Neural cell (in vitro differentiated cells): ENCODE measurements at regions not wholly inside any gene's neighbourhood (a gene's known extent, or its start where the extent isn't known, plus 50 kb on each side); places are given as distances from the start of the nearest gene placed in this dataset.

Source experiments
- H2AFZ ChIP-seq: fragments of 200-600, 300-800 bp; sonication (generic), shearing (Covaris generic); 2 replicates; pipeline ENCODE4 v1.6.0; 2014; ENCODE audit warnings: low read depth, mild to moderate bottlenecking, antibody characterized with exemption, low read length, moderate library complexity
- H3F3A ChIP-seq: fragments of 200-600 bp; shearing (Covaris generic); 2 replicates; pipeline ENCODE4 v1.6.1; 2016; ENCODE audit warnings: mild to moderate bottlenecking, moderate library complexity, mixed read lengths, antibody characterized with exemption, low read length; ENCODE audit not compliant: insufficient read depth, poor library complexity, severe bottlenecking
- H3K27ac ChIP-seq: fragments of 200-600, 300-800 bp; sonication (generic), shearing (Covaris generic); 2 replicates; pipeline ENCODE4 v1.5.1; 2014; ENCODE audit warnings: mild to moderate bottlenecking, low read length, moderate library complexity
- H3K27me3 ChIP-seq: fragments of 300-800, 200-600 bp; sonication (generic), shearing (Covaris generic); 2 replicates; pipeline ENCODE4 v1.6.0; 2014; ENCODE audit warnings: mild to moderate bottlenecking, low read depth, low read length, moderate library complexity; ENCODE audit not compliant: insufficient read depth
- H3K36me3 ChIP-seq: fragments of 300-800, 200-600 bp; sonication (generic), shearing (Covaris generic); 2 replicates; pipeline ENCODE4 v1.5.1; 2014; ENCODE audit warnings: mild to moderate bottlenecking, antibody characterized with exemption, low read length, moderate library complexity; ENCODE audit not compliant: insufficient read depth
- H3K4me2 ChIP-seq: fragments of 300-800, 200-600 bp; sonication (generic), shearing (Covaris generic); 2 replicates; pipeline ENCODE4 v1.6.0; 2014; ENCODE audit warnings: mild to moderate bottlenecking, low read length
- H3K4me3 ChIP-seq: fragments of 300-800, 200-600 bp; sonication (generic), shearing (Covaris generic); 2 replicates; pipeline ENCODE4 v1.5.1; 2014; ENCODE audit warnings: mild to moderate bottlenecking, low read length, moderate library complexity
- H3K79me2 ChIP-seq: fragments of 200-600 bp; shearing (Covaris generic); replicated peaks from 2 replicates; pipeline ENCODE4 v1.6.0; 2014; ENCODE audit warnings: mild to moderate bottlenecking, low read length, moderate library complexity; ENCODE audit not compliant: insufficient read depth
- H3K9ac ChIP-seq: fragments of 300-800, 200-600 bp; sonication (generic), shearing (Covaris generic); 2 replicates; pipeline ENCODE4 v1.6.1; 2016; ENCODE audit warnings: mild to moderate bottlenecking, low read length, mixed read lengths
- H3K9me2 ChIP-seq: fragments of 200-600 bp; shearing (Covaris generic); 2 replicates; pipeline ENCODE4 v1.6.1; 2016; ENCODE audit warnings: mild to moderate bottlenecking, low read length, mixed read lengths; ENCODE audit not compliant: insufficient read depth
- H3K9me3 ChIP-seq: fragments of 200-600, 300-800 bp; sonication (generic), shearing (Covaris generic); 2 replicates; pipeline ENCODE4 v1.6.1; 2016; ENCODE audit warnings: mild to moderate bottlenecking, mixed run types, low read length, moderate library complexity, mixed read lengths
- H4K20me1 ChIP-seq: fragments of 200-600 bp; shearing (Covaris generic); 2 replicates; pipeline ENCODE4 v1.6.1; 2016; ENCODE audit warnings: mild to moderate bottlenecking, mixed run types; ENCODE audit not compliant: insufficient read depth
- EP300 ChIP-seq: fragments of 450-650 bp; conservative IDR thresholded peaks from 2 replicates; pipeline ENCODE4 v1.6.1; 2014; ENCODE audit warnings: antibody characterized with exemption, mild to moderate bottlenecking, moderate library complexity; ENCODE audit not compliant: poor library complexity, severe bottlenecking
- EZH2 ChIP-seq: fragments of 200-600, 300-800 bp; shearing (Covaris generic), sonication (generic); IDR thresholded peaks from 2 replicates; pipeline ENCODE4 v1.6.1; 2014; ENCODE audit warnings: antibody characterized with exemption, low read length, borderline replicate concordance, mild to moderate bottlenecking; ENCODE audit not compliant: insufficient read depth, poor library complexity, severe bottlenecking
- MXI1 ChIP-seq: fragments of 450-650 bp; conservative IDR thresholded peaks from 2 replicates; pipeline ENCODE4 v1.6.1; 2014; ENCODE audit warnings: antibody characterized with exemption, mild to moderate bottlenecking; ENCODE audit not compliant: poor library complexity, severe bottlenecking
- POLR2AphosphoS5 ChIP-seq: IDR thresholded peaks from 2 replicates; pipeline ENCODE4 v1.6.1; 2012
- RAD21 ChIP-seq: fragments of 450-650 bp; conservative IDR thresholded peaks from 2 replicates; pipeline ENCODE4 v1.6.1; 2014; ENCODE audit warnings: antibody characterized with exemption, mild to moderate bottlenecking, moderate library complexity
- SMC3 ChIP-seq: fragments of 450-650 bp; conservative IDR thresholded peaks from 2 replicates; pipeline ENCODE4 v1.6.1; 2014; ENCODE audit warnings: antibody characterized with exemption, mild to moderate bottlenecking, moderate library complexity; ENCODE audit not compliant: poor library complexity
- TAF1 ChIP-seq: IDR thresholded peaks from 2 replicates; pipeline ENCODE4 v1.6.1; 2012; ENCODE audit warnings: low read depth
- TF ChIP-seq, protein P1 (sequence below): fragments of 450-650 bp; IDR thresholded peaks from 2 replicates; pipeline ENCODE4 v1.5.1; 2014; ENCODE audit warnings: antibody characterized with exemption, mild to moderate bottlenecking, moderate library complexity; ENCODE audit not compliant: poor library complexity, severe bottlenecking
- TF ChIP-seq, protein P2 (sequence below): IDR thresholded peaks from 2 replicates; pipeline ENCODE4 v1.6.1; 2012; ENCODE audit warnings: borderline replicate concordance

DNA sequence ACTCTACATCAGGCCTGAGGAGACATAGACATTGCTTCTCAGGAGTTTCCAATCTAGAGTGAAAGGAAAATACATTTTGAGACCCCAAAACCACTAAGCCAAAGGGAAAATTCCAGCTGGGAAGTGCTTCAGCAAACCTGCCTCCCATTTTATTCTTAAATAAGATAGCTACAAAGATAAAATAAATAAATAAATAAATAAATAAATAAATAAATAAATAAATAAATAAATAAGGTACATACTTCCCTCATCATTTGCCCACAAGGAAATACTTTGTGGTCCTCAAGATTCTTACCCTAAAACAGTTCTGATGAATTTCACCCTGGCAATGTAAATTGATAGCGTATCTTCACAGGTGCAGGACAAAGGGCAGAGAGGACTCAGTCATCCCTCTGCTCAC lies 474.0 kb upstream of the ROBO1 start:
- Histone ChIP-seq H3K9me2 (no peaks in the 10 kb centered on the region), H3K27ac (no peak overlapping the region), H3K27me3 (no peaks in the 10 kb centered on the region), H3K79me2 (no peaks in the 10 kb centered on the region), H3K4me3 (no peak overlapping the region), H3K4me2 (no peak overlapping the region), H3K9ac (no peak overlapping the region), H4K20me1 (no peaks in the 10 kb centered on the region), H3K9me3 (no peaks in the 10 kb centered on the region), H3K36me3 (no peaks in the 10 kb centered on the region), H2AFZ (no peak overlapping the region), H3F3A (no peaks in the 10 kb centered on the region)
- TF ChIP-seq TAF1: no peak
- no peak for TF ChIP-seq POLR2AphosphoS5
- no peak for TF ChIP-seq SMC3

DNA sequence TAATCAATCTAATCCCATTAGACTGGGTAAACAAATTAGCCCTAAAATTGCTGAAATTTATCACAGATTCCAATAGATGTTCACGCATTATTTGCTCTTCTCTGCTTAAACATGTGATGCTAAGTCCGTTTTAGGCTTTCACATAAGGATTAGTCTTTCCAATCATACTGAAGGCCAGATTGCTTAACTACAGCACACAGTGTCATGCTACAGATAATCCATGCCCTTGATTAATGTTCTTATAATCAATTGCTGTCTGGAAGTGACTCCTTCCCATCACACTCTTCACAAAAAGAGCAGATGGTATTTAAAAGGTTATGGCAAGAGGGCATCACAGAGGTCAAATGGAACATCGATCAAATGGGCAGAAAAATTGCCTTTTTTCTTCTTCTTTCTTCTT lies 471.5 kb upstream of the ROBO1 start:
- Histone ChIP-seq H3K36me3 (no peaks in the 10 kb centered on the region), H3K4me3 (no peak overlapping the region), H2AFZ (no peak overlapping the region), H3K79me2 (no peaks in the 10 kb centered on the region), H3K9ac (no peak overlapping the region), H3K27ac (no peak overlapping the region), H3K9me3 (no peaks in the 10 kb centered on the region), H3K9me2 (no peaks in the 10 kb centered on the region), H3K4me2 (no peak overlapping the region), H3F3A (no peaks in the 10 kb centered on the region), H4K20me1 (no peaks in the 10 kb centered on the region), H3K27me3 (no peaks in the 10 kb centered on the region)
- TF ChIP-seq, protein P1, sequence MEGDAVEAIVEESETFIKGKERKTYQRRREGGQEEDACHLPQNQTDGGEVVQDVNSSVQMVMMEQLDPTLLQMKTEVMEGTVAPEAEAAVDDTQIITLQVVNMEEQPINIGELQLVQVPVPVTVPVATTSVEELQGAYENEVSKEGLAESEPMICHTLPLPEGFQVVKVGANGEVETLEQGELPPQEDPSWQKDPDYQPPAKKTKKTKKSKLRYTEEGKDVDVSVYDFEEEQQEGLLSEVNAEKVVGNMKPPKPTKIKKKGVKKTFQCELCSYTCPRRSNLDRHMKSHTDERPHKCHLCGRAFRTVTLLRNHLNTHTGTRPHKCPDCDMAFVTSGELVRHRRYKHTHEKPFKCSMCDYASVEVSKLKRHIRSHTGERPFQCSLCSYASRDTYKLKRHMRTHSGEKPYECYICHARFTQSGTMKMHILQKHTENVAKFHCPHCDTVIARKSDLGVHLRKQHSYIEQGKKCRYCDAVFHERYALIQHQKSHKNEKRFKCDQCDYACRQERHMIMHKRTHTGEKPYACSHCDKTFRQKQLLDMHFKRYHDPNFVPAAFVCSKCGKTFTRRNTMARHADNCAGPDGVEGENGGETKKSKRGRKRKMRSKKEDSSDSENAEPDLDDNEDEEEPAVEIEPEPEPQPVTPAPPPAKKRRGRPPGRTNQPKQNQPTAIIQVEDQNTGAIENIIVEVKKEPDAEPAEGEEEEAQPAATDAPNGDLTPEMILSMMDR: no peak
- no peak for TF ChIP-seq POLR2AphosphoS5
- no peak for TF ChIP-seq EZH2
- TF ChIP-seq, protein P2, sequence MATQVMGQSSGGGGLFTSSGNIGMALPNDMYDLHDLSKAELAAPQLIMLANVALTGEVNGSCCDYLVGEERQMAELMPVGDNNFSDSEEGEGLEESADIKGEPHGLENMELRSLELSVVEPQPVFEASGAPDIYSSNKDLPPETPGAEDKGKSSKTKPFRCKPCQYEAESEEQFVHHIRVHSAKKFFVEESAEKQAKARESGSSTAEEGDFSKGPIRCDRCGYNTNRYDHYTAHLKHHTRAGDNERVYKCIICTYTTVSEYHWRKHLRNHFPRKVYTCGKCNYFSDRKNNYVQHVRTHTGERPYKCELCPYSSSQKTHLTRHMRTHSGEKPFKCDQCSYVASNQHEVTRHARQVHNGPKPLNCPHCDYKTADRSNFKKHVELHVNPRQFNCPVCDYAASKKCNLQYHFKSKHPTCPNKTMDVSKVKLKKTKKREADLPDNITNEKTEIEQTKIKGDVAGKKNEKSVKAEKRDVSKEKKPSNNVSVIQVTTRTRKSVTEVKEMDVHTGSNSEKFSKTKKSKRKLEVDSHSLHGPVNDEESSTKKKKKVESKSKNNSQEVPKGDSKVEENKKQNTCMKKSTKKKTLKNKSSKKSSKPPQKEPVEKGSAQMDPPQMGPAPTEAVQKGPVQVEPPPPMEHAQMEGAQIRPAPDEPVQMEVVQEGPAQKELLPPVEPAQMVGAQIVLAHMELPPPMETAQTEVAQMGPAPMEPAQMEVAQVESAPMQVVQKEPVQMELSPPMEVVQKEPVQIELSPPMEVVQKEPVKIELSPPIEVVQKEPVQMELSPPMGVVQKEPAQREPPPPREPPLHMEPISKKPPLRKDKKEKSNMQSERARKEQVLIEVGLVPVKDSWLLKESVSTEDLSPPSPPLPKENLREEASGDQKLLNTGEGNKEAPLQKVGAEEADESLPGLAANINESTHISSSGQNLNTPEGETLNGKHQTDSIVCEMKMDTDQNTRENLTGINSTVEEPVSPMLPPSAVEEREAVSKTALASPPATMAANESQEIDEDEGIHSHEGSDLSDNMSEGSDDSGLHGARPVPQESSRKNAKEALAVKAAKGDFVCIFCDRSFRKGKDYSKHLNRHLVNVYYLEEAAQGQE: no peak
- no peak for TF ChIP-seq SMC3
- TF ChIP-seq EP300: no peak
- TF ChIP-seq MXI1: no peak
- no peak for TF ChIP-seq TAF1
- no peak for TF ChIP-seq RAD21

DNA sequence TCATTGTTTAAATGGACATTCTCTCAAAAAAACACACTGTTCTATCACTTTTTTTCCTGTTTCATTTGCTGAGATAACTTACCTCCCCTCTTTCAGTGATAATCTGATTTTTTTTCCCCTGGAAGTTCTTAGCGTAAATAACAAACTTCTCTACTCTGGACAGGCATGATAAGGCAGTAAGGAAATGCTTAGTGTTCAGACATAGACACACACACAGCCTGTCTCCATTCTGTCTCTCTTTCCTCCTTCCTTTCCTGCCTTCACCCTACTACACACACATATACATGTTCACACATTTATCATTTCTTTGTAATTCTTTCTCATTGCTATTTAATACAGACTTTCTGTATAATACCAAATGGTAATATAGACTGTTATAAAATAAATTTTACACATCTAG lies 470.8 kb upstream of the ROBO1 start:
- TF ChIP-seq EP300 (no peak), MXI1 (no peak), POLR2AphosphoS5 (no peak), TAF1 (no peak)
- TF ChIP-seq, protein P1: no peak
- TF ChIP-seq, protein P2: no peak
- H3K9ac ChIP-seq: no peak overlapping the region
- H3F3A ChIP-seq: no peaks in the 10 kb centered on the region
- no peaks in the 10 kb centered on the region for H3K9me2 ChIP-seq
- H4K20me1 ChIP-seq: no peaks in the 10 kb centered on the region
- no peaks in the 10 kb centered on the region for H3K9me3 ChIP-seq
- no peaks in the 10 kb centered on the region for H3K79me2 ChIP-seq
- no peak overlapping the region for H3K4me3 ChIP-seq
- H2AFZ ChIP-seq: no peak overlapping the region
- H3K27me3 ChIP-seq: no peaks in the 10 kb centered on the region
- H3K27ac ChIP-seq: no peak overlapping the region
- H3K36me3 ChIP-seq: no peaks in the 10 kb centered on the region
- H3K4me2 ChIP-seq: no peak overlapping the region
